ENCODE measurements at regions not wholly inside any gene's neighbourhood (a gene's known extent, or its start where the extent isn't known, plus 50 kb on each side); places are given as distances from the start of the nearest gene placed in this dataset.

GRCh38 chr12:67390273-67390672 lies 121.1 kb downstream of the CAND1 start:
- no peak for DNase-seq (ENCODE audit: low spot score)
- CTCF ChIA-PET: interaction anchor here (0.6 kb wide), 1 partner anchor 892 kb away, joined by 4 read pairs; no protein-coding TSS in a partner anchor
- TF ChIP-seq CTCF (conservative IDR thresholded peaks at IDR 0.05; ENCODE audit: low read depth): no peak
- no peak overlapping the region for H3K27ac ChIP-seq
- POLR2A ChIA-PET (ENCODE audit: low non-redundant PET): no interaction called here

GRCh38 chr12:67391034-67391433 lies 121.9 kb downstream of the CAND1 start:
- POLR2A ChIA-PET (ENCODE audit: low non-redundant PET): no interaction called here
- CTCF ChIA-PET: no interaction called here
- no peak for TF ChIP-seq CTCF (conservative IDR thresholded peaks at IDR 0.05; ENCODE audit: low read depth)
- no peak overlapping the region for H3K27ac ChIP-seq
- no peak for DNase-seq (ENCODE audit: low spot score)

GRCh38 chr12:67391656-67392055 lies 122.5 kb downstream of the CAND1 start:
- H3K27ac ChIP-seq: no peak overlapping the region
- POLR2A ChIA-PET (ENCODE audit: low non-redundant PET): no interaction called here
- no peak for TF ChIP-seq CTCF (conservative IDR thresholded peaks at IDR 0.05; ENCODE audit: low read depth)
- CTCF ChIA-PET: interaction anchor here (0.9 kb wide), 1 partner anchor 76 kb away, joined by 3 read pairs; no protein-coding TSS in a partner anchor
- DNase-seq (ENCODE audit: low spot score): no peak

- CTCF ChIA-PET: no interaction called here
- H3K27ac ChIP-seq: no peak overlapping the region
- peak; percentile 80 for DNase-seq (ENCODE audit: low spot score)
- POLR2A ChIA-PET (ENCODE audit: low non-redundant PET): no interaction called here
- peak; percentile 47 for TF ChIP-seq CTCF (conservative IDR thresholded peaks at IDR 0.05; ENCODE audit: low read depth)
Measured at GRCh38 chr12:67394550-67394949, 125.4 kb downstream of the CAND1 start.

GRCh38 chr12:67400742-67401141 lies 131.6 kb downstream of the CAND1 start:
- TF ChIP-seq CTCF (conservative IDR thresholded peaks at IDR 0.05; ENCODE audit: low read depth): no peak
- DNase-seq (ENCODE audit: low spot score): no peak
- POLR2A ChIA-PET (ENCODE audit: low non-redundant PET): no interaction called here
- no peak overlapping the region for H3K27ac ChIP-seq
- CTCF ChIA-PET: interaction anchor here (0.8 kb wide), 1 partner anchor 23 kb away, joined by 3 read pairs; no protein-coding TSS in a partner anchor

- no peak overlapping the region for H3K27ac ChIP-seq
- no peak for TF ChIP-seq CTCF (conservative IDR thresholded peaks at IDR 0.05; ENCODE audit: low read depth)
- CTCF ChIA-PET: interaction anchor here (0.7 kb wide), 1 partner anchor 384 kb away, joined by 3 read pairs; no protein-coding TSS in a partner anchor
- no peak for DNase-seq (ENCODE audit: low spot score)
- POLR2A ChIA-PET (ENCODE audit: low non-redundant PET): no interaction called here
Measured at GRCh38 chr12:67410246-67410645, 141.1 kb downstream of the CAND1 start.

Measured in RWPE1 (cell line).